RWPE1 (cell line): ENCODE measurements at regions not wholly inside any gene's neighbourhood (a gene's known extent, or its start where the extent isn't known, plus 50 kb on each side); places are given as distances from the start of the nearest gene placed in this dataset.

Source experiments
- CTCF ChIA-PET: fragments of 350-600 bp; sonication (Branson Sonifier 250); formaldehyde crosslinking; extraction: SDS; loops from one replicate; lab custom pipeline; 2021; lab: Yijun Ruan, JAX
- POLR2A ChIA-PET: fragments of 400-600 bp; formaldehyde crosslinking; extraction: SDS; loops from one replicate; lab custom pipeline; 2020; ENCODE audit warnings: antibody characterized with exemption; ENCODE audit not compliant: low non-redundant PET; lab: Yijun Ruan, JAX
- DNase-seq: peaks from one replicate; pipeline ENCODE4 v3.0.0; 2012; ENCODE audit warnings: low spot score
- H3K27ac ChIP-seq: fragments of 450-650 bp; 2 replicates; pipeline ENCODE4 v1.5.1; 2017
- TF ChIP-seq, protein P1 (sequence below): fragments of 450-650 bp; conservative IDR thresholded peaks from 2 replicates; pipeline ENCODE4 v1.5.1; 2017; ENCODE audit warnings: low read depth, mild to moderate bottlenecking

DNA sequence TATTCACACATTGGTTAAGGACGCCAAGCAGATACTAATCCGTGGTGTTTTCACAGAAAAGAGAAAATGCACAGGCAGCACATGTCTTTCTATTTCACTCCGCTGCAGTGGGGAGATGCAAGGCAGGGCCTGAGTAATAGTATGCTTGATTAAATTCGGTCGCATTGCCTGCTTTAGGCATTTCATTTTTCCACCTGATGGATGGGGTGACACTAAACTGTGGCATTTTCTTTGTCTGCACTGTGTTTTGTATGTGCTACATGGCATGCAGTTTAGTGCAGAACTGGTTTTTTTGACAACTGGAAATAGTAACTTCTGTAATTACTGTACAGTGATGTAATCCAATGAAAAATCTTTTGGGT is 94.9 kb downstream of the SLC17A6 start:
- DNase-seq = no peak
- H3K27ac ChIP-seq = no peak overlapping the region
- TF ChIP-seq, protein P1, sequence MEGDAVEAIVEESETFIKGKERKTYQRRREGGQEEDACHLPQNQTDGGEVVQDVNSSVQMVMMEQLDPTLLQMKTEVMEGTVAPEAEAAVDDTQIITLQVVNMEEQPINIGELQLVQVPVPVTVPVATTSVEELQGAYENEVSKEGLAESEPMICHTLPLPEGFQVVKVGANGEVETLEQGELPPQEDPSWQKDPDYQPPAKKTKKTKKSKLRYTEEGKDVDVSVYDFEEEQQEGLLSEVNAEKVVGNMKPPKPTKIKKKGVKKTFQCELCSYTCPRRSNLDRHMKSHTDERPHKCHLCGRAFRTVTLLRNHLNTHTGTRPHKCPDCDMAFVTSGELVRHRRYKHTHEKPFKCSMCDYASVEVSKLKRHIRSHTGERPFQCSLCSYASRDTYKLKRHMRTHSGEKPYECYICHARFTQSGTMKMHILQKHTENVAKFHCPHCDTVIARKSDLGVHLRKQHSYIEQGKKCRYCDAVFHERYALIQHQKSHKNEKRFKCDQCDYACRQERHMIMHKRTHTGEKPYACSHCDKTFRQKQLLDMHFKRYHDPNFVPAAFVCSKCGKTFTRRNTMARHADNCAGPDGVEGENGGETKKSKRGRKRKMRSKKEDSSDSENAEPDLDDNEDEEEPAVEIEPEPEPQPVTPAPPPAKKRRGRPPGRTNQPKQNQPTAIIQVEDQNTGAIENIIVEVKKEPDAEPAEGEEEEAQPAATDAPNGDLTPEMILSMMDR = no peak
- CTCF ChIA-PET = no interaction called here
- POLR2A ChIA-PET = no interaction called here

DNA sequence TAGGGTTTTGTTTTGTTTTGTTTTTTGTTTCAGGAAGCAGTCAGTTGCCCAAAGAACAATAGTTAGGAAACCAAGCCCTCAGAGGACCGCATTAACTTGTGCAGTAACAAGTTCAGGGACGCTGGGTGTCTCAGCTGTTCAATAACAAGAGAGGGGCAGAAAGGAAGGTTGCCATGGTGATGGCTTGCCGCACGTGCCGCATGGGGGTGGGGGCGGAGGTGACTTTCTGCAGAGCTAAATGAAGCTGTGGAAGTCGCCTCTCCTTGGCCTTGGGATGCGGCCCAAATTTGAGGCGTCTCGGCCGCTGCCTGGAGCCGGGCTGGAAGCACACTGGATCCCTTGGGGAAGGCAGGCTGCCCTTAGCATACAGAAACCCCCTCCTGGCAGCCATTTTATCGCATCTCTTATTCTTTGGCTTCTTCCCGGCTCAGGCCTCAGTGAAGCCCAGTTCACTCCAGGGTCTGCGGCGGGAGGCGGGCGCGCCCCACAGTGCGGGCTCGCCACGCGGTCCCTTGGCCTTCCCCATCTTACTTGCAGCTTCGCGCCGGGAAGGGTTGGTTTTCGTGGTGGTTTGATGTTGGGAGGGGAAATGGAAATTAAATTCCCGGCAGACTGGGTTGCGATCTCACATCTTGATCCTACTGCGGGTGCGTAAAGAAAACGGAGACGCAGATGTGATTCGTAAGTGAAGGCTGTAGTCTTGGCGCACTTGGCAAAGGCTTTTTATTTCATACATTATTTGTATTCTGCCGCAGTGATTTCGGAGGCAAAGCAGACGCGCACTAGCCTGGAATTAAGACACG is 94.3 kb downstream of the SLC17A6 start:
- CTCF ChIA-PET = no interaction called here
- POLR2A ChIA-PET = no interaction called here
- TF ChIP-seq, protein P1 = no peak
- no peak overlapping the region for H3K27ac ChIP-seq
- no peak for DNase-seq

DNA sequence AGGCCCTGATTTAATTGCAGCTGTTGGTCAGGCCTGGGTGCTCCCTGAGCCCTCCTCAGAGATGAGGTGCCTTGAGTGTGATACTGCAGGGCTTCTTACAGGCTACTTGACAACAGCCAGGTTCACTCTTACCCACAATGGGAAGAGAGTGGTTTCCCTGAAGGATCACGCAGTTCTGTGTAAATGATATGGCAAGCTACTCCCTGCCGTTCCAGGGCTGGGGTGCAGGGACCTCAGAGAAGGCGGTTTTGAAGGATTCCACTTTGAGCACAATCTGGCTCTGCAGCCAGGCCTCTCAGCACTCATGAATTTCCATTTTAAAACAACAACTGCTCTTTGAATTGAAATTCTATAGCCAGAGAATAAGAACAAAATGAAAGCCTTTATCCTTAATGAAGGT is 92.9 kb downstream of the SLC17A6 start:
- TF ChIP-seq, protein P1 = no peak
- CTCF ChIA-PET = interaction anchor here (0.6 to 1.2 kb wide), 2 partner anchors 87 to 109 kb away, joined by 3 to 5 read pairs; no protein-coding TSS in a partner anchor
- no peak for DNase-seq
- no peak overlapping the region for H3K27ac ChIP-seq
- POLR2A ChIA-PET = no interaction called here

DNA sequence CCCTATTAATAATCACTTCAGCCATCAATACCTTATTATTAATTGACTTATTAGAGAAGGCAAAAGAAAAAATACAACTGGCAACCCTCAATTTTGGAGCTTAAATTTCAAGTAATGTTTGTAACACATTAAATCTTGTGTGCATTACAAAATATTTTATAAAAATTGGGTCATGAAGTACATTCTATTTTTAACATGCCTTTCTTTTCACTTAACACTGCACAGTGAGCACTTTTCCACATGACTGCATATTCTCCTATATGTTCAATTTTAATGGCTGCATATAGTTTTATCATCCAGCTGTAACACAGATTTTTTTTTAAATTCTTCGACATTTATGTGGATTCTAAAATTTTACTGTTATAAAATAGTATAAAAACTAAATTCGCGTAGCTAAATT is 92.5 kb downstream of the SLC17A6 start:
- H3K27ac ChIP-seq = no peak overlapping the region
- CTCF ChIA-PET = interaction anchor here (0.6 to 1.2 kb wide), 2 partner anchors 87 to 109 kb away, joined by 3 to 5 read pairs; no protein-coding TSS in a partner anchor
- TF ChIP-seq, protein P1 = no peak
- no peak for DNase-seq
- POLR2A ChIA-PET = no interaction called here

DNA sequence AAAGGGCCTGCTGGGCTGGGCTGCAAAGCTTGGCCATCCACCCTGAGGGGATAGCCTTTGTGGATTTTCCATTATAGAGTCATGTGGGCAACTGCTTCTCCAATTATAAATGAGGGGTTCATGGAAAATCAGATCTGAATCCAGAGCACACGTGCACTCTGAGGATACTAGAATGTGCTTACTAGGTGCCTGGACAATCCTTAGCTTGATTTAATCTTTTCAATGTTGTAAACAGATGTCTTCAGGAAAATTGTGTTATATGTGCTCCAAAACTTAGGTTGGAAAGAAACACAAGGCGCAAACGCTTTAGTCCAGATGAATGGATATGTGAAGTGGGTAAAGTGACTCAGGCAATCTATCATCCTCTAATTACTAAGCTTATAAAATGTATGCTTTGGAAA is 92.0 kb downstream of the SLC17A6 start:
- H3K27ac ChIP-seq = no peak overlapping the region
- ChIA-PET POLR2A (no interaction called here), CTCF (interaction anchor here (1.2 kb wide), 1 partner anchor 110 kb away, joined by 5 read pairs; no protein-coding TSS in a partner anchor)
- no peak for DNase-seq
- TF ChIP-seq, protein P1 = no peak
